ENCODE measurements at regions not wholly inside any gene's neighbourhood (a gene's known extent, or its start where the extent isn't known, plus 50 kb on each side); places are given as distances from the start of the nearest gene placed in this dataset.

DNA sequence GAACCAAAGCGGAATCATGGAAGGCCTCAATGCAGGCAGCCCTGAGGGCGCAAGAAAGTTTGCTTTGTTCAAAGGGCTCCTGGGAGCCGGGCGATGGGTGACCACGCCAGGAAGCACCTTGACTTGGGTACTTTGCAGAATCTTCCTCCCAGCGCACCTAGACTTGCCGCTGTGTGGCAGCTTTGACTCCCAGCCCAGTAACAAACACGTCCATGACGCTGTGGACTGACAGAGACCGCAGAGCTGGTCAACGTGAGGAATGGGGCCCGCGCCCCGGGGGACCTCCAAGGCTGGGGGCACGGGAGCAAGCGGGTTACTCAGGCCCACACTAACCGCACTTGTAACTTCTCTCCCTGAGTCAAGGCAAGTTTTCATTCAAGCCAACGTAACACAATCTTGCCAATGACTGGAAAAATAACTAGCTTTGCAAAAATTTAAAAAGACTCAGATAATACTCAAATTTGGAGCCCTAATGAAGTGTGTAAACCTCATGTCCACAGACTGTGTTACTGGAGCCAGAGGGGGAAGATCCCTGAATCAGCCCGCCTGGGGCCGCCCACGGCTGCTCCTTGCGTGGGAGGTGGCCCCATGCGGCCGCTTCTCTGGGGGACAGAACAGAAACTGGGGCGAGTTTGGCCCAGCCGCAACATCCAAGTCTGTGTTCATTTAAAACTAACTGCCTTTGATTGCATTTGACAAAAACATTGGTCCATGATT is 130.8 kb downstream of the DNAJB6 start:
- H3K36me3 ChIP-seq (ENCODE audit: control insufficient read depth in 1 of 2, insufficient read depth in 2 of 2, low read length in 2 of 2): no peaks in the 10 kb centered on the region
- peaks cover 1 to 2% of the 10 kb centered on the region in 2 donors for H3K9me3 ChIP-seq (ENCODE audit: control insufficient read depth in 1 of 2, low read length in 2 of 2)
- no peaks in the 10 kb centered on the region for H3K4me1 ChIP-seq (ENCODE audit: control insufficient read depth in 1 of 2, insufficient read depth in 2 of 2, low read length in 2 of 2)
- no peak overlapping the region for H3K27ac ChIP-seq (ENCODE audit: low read depth, low read length)
- H3K9ac ChIP-seq (ENCODE audit: low read depth in 1 of 2, low read length in 2 of 2): no peak overlapping the region
- no peak overlapping the region for H3K4me3 ChIP-seq (ENCODE audit: low read depth in 1 of 2, low read length in 2 of 2)
- peaks cover 10 to 31% of the 10 kb centered on the region in 2 donors for H3K27me3 ChIP-seq (ENCODE audit: control insufficient read depth in 1 of 2, insufficient read depth in 2 of 2, low read length in 2 of 2)

GRCh38 chr7:157468221-157469111 is 131.7 kb downstream of the DNAJB6 start:
- H3K36me3 ChIP-seq (ENCODE audit: control insufficient read depth in 1 of 2, insufficient read depth in 2 of 2, low read length in 2 of 2): no peaks in the 10 kb centered on the region

DNA sequence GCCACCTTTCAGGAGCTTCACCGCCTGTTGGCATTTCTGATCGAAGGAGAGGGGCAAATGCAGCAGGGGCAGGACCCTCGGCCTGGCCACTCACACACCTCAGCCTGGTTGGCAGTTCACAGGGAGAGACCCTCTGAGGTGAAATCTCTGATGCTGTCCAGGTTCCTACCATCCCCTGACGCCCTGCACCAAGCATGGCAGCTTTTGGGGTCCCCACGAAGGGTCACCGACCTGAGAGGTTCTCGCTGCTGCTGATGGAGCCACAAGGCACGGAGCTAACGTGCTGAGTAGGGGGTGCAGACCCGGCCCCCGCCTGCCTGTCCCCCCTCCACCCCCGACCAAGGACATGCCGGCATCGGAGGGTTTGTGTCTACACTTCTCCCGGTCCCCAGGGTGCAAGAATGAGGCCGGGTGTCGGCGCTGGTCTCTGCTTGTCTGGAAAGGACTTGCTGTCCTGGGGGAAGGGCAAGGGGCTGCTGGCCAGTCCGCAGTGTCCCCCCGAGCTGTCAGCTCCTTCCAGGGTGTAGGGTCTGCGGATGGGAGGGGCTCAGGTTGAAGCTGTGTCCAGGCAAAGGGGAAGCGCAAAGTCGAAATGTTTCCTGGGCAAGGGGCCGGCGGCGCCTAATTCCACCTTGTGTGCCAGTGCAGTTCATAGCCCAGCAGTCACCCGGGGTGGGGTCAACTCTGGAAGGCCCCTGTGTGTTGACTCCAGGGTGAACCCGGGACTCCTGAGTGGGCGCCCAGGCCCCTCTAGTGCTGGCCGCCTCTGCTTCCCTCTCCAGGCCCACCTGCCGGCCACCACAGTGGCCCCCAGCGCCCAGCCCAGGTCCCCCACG is 132.6 kb downstream of the DNAJB6 start:
- no peak overlapping the region for H3K9ac ChIP-seq (ENCODE audit: low read depth in 1 of 2, low read length in 2 of 2)

More at GRCh38 chr7:157468221-157469111, 131.7 kb downstream of the DNAJB6 start:
- Histone ChIP-seq H3K27ac (ENCODE audit: low read depth, low read length) (no peak overlapping the region), H3K9ac (ENCODE audit: low read depth in 1 of 2, low read length in 2 of 2) (no peak overlapping the region), H3K4me3 (ENCODE audit: low read depth in 1 of 2, low read length in 2 of 2) (no peak overlapping the region), H3K27me3 (ENCODE audit: control insufficient read depth in 1 of 2, insufficient read depth in 2 of 2, low read length in 2 of 2) (peaks cover 7 to 31% of the 10 kb centered on the region in 2 donors), H3K9me3 (ENCODE audit: control insufficient read depth in 1 of 2, low read length in 2 of 2) (peaks cover 9 to 10% of the 10 kb centered on the region in 2 donors), H3K4me1 (ENCODE audit: control insufficient read depth in 1 of 2, insufficient read depth in 2 of 2, low read length in 2 of 2) (no peaks in the 10 kb centered on the region)

DNA sequence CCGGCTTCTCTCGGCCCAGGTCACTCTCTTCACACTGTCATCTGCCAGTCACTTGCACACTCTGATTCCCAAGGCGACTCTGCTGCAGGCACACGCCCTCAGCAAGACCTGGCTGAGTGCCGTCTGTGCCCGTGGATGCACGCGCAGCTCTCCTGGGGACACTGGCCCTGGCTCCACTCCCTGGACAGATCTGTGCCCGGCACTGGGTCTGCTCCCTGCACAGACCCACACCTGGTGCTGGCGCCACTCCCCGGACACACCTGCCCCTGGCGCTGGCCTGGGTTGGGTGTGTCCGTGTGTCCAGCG is 133.2 kb downstream of the DNAJB6 start:
- Histone ChIP-seq H3K9me3 (ENCODE audit: control insufficient read depth in 1 of 2, low read length in 2 of 2) (peaks cover 11 to 12% of the 10 kb centered on the region in 2 donors), H3K4me3 (ENCODE audit: low read depth in 1 of 2, low read length in 2 of 2) (no peak overlapping the region), H3K27ac (ENCODE audit: low read depth, low read length) (no peak overlapping the region), H3K9ac (ENCODE audit: low read depth in 1 of 2, low read length in 2 of 2) (no peak overlapping the region), H3K27me3 (ENCODE audit: control insufficient read depth in 1 of 2, insufficient read depth in 2 of 2, low read length in 2 of 2) (peaks cover under 1 to 21% of the 10 kb centered on the region in 2 donors), H3K4me1 (ENCODE audit: control insufficient read depth in 1 of 2, insufficient read depth in 2 of 2, low read length in 2 of 2) (no peaks in the 10 kb centered on the region), H3K36me3 (ENCODE audit: control insufficient read depth in 1 of 2, insufficient read depth in 2 of 2, low read length in 2 of 2) (no peaks in the 10 kb centered on the region)

More for the DNA sequence above, 132.6 kb downstream of the DNAJB6 start:
- Histone ChIP-seq H3K36me3 (ENCODE audit: control insufficient read depth in 1 of 2, insufficient read depth in 2 of 2, low read length in 2 of 2) (no peaks in the 10 kb centered on the region), H3K27me3 (ENCODE audit: control insufficient read depth in 1 of 2, insufficient read depth in 2 of 2, low read length in 2 of 2) (peaks cover 6 to 27% of the 10 kb centered on the region in 2 donors), H3K4me1 (ENCODE audit: control insufficient read depth in 1 of 2, insufficient read depth in 2 of 2, low read length in 2 of 2) (no peaks in the 10 kb centered on the region), H3K4me3 (ENCODE audit: low read depth in 1 of 2, low read length in 2 of 2) (no peak overlapping the region), H3K27ac (ENCODE audit: low read depth, low read length) (no peak overlapping the region), H3K9me3 (ENCODE audit: control insufficient read depth in 1 of 2, low read length in 2 of 2) (peaks cover 11 to 12% of the 10 kb centered on the region in 2 donors)

DNA sequence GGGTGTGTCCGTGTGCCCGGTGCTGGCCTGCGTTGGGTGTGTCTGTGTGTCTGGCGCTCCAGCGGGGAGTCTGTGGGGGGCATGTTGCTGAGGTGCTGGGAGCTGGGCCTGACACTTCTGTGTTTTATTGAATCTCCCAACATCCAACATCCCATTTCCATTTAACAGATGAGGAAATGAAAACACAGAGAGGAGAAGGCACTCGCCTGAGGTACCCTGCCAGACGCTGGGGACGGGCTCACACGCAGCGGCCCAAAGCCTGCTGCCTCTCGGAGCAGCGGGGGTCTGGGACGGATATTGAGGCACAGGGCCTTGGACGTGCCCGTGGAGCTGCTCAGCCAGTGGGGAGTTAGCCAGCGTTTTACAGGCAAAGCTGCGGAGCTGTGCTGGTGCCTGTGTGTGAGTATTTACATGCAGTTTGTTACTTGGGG is 133.9 kb downstream of the DNAJB6 start:
- Histone ChIP-seq H3K4me3 (ENCODE audit: low read depth in 1 of 2, low read length in 2 of 2) (no peak overlapping the region), H3K9me3 (ENCODE audit: control insufficient read depth in 1 of 2, low read length in 2 of 2) (peaks cover 11 to 12% of the 10 kb centered on the region in 2 donors), H3K9ac (ENCODE audit: low read depth in 1 of 2, low read length in 2 of 2) (no peak overlapping the region), H3K27me3 (ENCODE audit: control insufficient read depth in 1 of 2, insufficient read depth in 2 of 2, low read length in 2 of 2) (peaks cover 0 to 14% of the 10 kb centered on the region in 2 donors), H3K4me1 (ENCODE audit: control insufficient read depth in 1 of 2, insufficient read depth in 2 of 2, low read length in 2 of 2) (no peaks in the 10 kb centered on the region), H3K27ac (ENCODE audit: low read depth, low read length) (no peak overlapping the region), H3K36me3 (ENCODE audit: control insufficient read depth in 1 of 2, insufficient read depth in 2 of 2, low read length in 2 of 2) (no peaks in the 10 kb centered on the region)

GRCh38 chr7:157471259-157472125 is 134.7 kb downstream of the DNAJB6 start:
- Histone ChIP-seq H3K36me3 (ENCODE audit: control insufficient read depth in 1 of 2, insufficient read depth in 2 of 2, low read length in 2 of 2) (no peaks in the 10 kb centered on the region), H3K4me1 (ENCODE audit: control insufficient read depth in 1 of 2, insufficient read depth in 2 of 2, low read length in 2 of 2) (no peaks in the 10 kb centered on the region), H3K27me3 (ENCODE audit: control insufficient read depth in 1 of 2, insufficient read depth in 2 of 2, low read length in 2 of 2) (peaks cover 0 to 6% of the 10 kb centered on the region in 2 donors), H3K9me3 (ENCODE audit: control insufficient read depth in 1 of 2, low read length in 2 of 2) (peaks cover 11 to 12% of the 10 kb centered on the region in 2 donors), H3K9ac (ENCODE audit: low read depth in 1 of 2, low read length in 2 of 2) (no peak overlapping the region), H3K4me3 (ENCODE audit: low read depth in 1 of 2, low read length in 2 of 2) (no peak overlapping the region), H3K27ac (ENCODE audit: low read depth, low read length) (no peak overlapping the region)

DNA sequence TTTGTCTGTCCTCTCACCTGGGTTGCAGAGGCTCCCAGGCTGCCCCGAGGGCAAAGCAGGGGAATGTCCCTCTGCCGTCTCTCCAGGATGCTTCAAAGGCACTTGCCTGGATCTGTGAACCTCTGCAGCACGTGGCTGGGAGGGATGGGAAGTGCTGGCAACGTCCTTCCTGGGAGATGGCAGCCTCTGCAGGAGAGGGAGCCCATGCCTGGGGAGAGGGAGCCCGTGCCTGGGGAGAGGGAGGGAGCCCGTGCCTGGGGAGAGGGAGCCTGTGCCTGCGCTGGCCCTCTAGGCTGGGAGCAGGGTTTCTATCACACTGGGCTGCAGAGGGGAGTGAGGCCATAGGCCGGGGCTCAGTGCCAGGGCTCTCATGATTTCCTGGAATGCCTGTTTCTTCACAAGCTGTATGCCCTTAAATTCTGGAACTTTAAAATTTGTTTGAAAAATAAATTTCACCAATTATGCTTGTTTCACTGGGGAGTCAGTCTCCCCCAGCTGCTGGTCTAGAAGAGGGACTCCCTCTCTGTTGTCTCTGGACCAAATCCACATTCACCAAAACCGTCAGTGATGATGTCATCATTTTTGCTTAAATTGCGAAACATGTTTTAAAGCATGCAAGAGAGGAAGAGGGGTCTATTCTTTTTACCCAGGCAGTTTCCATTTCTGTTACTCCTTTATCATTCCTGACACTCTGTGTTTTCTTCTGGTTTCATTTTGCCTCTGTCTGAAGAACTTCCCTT is 135.7 kb downstream of the DNAJB6 start:
- Histone ChIP-seq H3K9ac (ENCODE audit: low read depth in 1 of 2, low read length in 2 of 2) (no peak overlapping the region), H3K9me3 (ENCODE audit: control insufficient read depth in 1 of 2, low read length in 2 of 2) (peaks cover 11 to 12% of the 10 kb centered on the region in 2 donors), H3K27ac (ENCODE audit: low read depth, low read length) (no peak overlapping the region), H3K4me3 (ENCODE audit: low read depth in 1 of 2, low read length in 2 of 2) (no peak overlapping the region), H3K36me3 (ENCODE audit: control insufficient read depth in 1 of 2, insufficient read depth in 2 of 2, low read length in 2 of 2) (no peaks in the 10 kb centered on the region), H3K4me1 (ENCODE audit: control insufficient read depth in 1 of 2, insufficient read depth in 2 of 2, low read length in 2 of 2) (no peaks in the 10 kb centered on the region), H3K27me3 (ENCODE audit: control insufficient read depth in 1 of 2, insufficient read depth in 2 of 2, low read length in 2 of 2) (no peaks in the 10 kb centered on the region)

- Histone ChIP-seq H3K4me1 (ENCODE audit: control insufficient read depth in 1 of 2, insufficient read depth in 2 of 2, low read length in 2 of 2) (peaks cover 0 to 4% of the 10 kb centered on the region in 2 donors), H3K9me3 (ENCODE audit: control insufficient read depth in 1 of 2, low read length in 2 of 2) (peaks cover 11 to 12% of the 10 kb centered on the region in 2 donors), H3K27me3 (ENCODE audit: control insufficient read depth in 1 of 2, insufficient read depth in 2 of 2, low read length in 2 of 2) (no peaks in the 10 kb centered on the region), H3K4me3 (ENCODE audit: low read depth in 1 of 2, low read length in 2 of 2) (no peak overlapping the region), H3K36me3 (ENCODE audit: control insufficient read depth in 1 of 2, insufficient read depth in 2 of 2, low read length in 2 of 2) (no peaks in the 10 kb centered on the region), H3K27ac (ENCODE audit: low read depth, low read length) (no peak overlapping the region), H3K9ac (ENCODE audit: low read depth in 1 of 2, low read length in 2 of 2) (no peak overlapping the region)
Observed at GRCh38 chr7:157473051-157473569, 136.3 kb downstream of the DNAJB6 start.

All from duodenal mucosa (tissue), 2 donors.